Activated B cell treated with CpG ODN at 0.5 μM for 24 hours (primary cell): ENCODE measurements at regions not wholly inside any gene's neighbourhood (a gene's known extent, or its start where the extent isn't known, plus 50 kb on each side); places are given as distances from the start of the nearest gene placed in this dataset.

Experiments
- ATAC-seq: fragments of 200-7000 bp; cut with Tn5 transposase; one replicate; pipeline ENCODE4 v1.10.0; 2021; ENCODE audit warnings: low read depth, mild to moderate bottlenecking, moderate library complexity
- CTCF ChIA-PET: fragments of 350-600 bp; sonication (Branson Sonifier 250); formaldehyde crosslinking; loops from one replicate; lab custom pipeline; 2021; ENCODE audit warnings: antibody characterized with exemption; lab: Charles Lee
- POLR2A ChIA-PET: fragments of 350-600 bp; sonication (Branson Sonifier 250); formaldehyde crosslinking; loops from one replicate; lab custom pipeline; 2021; ENCODE audit warnings: antibody characterized with exemption; lab: Charles Lee
- DNase-seq: peaks from one replicate; pipeline ENCODE4 v3.0.0; 2022
- H3K27ac Mint-ChIP-seq: one replicate; pipeline ENCODE4 v1.8.0; 2020; ENCODE audit warnings: mixed read lengths
- H3K27me3 Mint-ChIP-seq: one replicate; pipeline ENCODE4 v1.8.0; 2021; ENCODE audit warnings: mixed read lengths
- H3K36me3 Mint-ChIP-seq: one replicate; pipeline ENCODE4 v1.8.0; 2021; ENCODE audit warnings: low read depth, mixed read lengths
- H3K4me1 Mint-ChIP-seq: one replicate; pipeline ENCODE4 v1.8.0; 2021; ENCODE audit warnings: mixed read lengths
- H3K4me3 Mint-ChIP-seq: one replicate; pipeline ENCODE4 v1.8.0; 2020; ENCODE audit warnings: mild to moderate bottlenecking, mixed read lengths
- H3K9me3 Mint-ChIP-seq: one replicate; pipeline ENCODE4 v1.8.0; 2020; ENCODE audit warnings: mixed read lengths
- intact Hi-C: fragments of 100-400 bp; cut with micrococcal nuclease; formaldehyde crosslinking; loops from one replicate; pipeline ENCODE4 v1.15.1; 2024
- TF ChIP-seq, protein P1 (sequence below): fragments of 200-600 bp; IDR thresholded peaks from one replicate; pipeline ENCODE4 v1.8.0; 2022; ENCODE audit warnings: antibody characterized with exemption, mild to moderate bottlenecking

- DNase-seq: no peak
- POLR2A ChIA-PET: no interaction called here
- no peaks in the 10 kb centered on the region for H3K9me3 Mint-ChIP-seq
- TF ChIP-seq, protein P1, sequence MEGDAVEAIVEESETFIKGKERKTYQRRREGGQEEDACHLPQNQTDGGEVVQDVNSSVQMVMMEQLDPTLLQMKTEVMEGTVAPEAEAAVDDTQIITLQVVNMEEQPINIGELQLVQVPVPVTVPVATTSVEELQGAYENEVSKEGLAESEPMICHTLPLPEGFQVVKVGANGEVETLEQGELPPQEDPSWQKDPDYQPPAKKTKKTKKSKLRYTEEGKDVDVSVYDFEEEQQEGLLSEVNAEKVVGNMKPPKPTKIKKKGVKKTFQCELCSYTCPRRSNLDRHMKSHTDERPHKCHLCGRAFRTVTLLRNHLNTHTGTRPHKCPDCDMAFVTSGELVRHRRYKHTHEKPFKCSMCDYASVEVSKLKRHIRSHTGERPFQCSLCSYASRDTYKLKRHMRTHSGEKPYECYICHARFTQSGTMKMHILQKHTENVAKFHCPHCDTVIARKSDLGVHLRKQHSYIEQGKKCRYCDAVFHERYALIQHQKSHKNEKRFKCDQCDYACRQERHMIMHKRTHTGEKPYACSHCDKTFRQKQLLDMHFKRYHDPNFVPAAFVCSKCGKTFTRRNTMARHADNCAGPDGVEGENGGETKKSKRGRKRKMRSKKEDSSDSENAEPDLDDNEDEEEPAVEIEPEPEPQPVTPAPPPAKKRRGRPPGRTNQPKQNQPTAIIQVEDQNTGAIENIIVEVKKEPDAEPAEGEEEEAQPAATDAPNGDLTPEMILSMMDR: no peak
- peaks cover 20% of the 10 kb centered on the region for H3K27me3 Mint-ChIP-seq
- H3K36me3 Mint-ChIP-seq: no peaks in the 10 kb centered on the region
- no peak for ATAC-seq
- H3K4me1 Mint-ChIP-seq: no peaks in the 10 kb centered on the region
- intact Hi-C loops: no loop called here
- no peak overlapping the region for H3K27ac Mint-ChIP-seq
- CTCF ChIA-PET: no interaction called here
- no peak overlapping the region for H3K4me3 Mint-ChIP-seq
Observed at GRCh38 chr18:77377813-77378212, 128.2 kb downstream of the GALR1 start.

DNA sequence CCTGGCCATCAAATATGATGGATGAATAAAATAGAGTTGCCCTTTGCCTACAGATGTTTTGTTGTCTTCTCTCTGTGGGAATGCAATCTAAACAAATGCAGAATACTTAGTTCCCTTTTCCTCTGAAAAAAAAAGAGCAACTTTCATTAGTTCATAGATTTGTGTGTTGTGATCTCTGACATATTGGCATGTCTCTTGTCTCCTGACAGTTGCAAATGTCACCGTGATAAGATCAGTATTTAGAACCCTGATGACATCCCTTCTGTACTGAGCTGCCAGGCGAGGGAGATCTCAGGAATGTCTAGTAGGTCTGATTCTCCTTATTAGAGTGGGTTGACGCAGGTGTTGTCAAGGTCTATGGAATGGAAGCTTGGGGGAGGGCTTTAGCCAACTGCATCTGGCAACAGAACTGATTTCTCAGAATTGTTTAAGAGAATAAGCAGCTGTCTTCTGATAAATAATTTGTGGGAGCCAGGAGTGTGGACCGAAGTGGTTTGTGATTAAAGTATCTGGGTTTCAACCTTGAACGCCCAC is 130.4 kb downstream of the GALR1 start:
- CTCF ChIA-PET: no interaction called here
- H3K4me3 Mint-ChIP-seq: no peak overlapping the region
- H3K27me3 Mint-ChIP-seq: peaks cover 19% of the 10 kb centered on the region
- H3K9me3 Mint-ChIP-seq: no peaks in the 10 kb centered on the region
- no peak for DNase-seq
- ATAC-seq: no peak
- H3K4me1 Mint-ChIP-seq: no peaks in the 10 kb centered on the region
- H3K36me3 Mint-ChIP-seq: no peaks in the 10 kb centered on the region
- no peak overlapping the region for H3K27ac Mint-ChIP-seq
- intact Hi-C loops: no loop called here
- POLR2A ChIA-PET: no interaction called here
- TF ChIP-seq, protein P1: no peak

DNA sequence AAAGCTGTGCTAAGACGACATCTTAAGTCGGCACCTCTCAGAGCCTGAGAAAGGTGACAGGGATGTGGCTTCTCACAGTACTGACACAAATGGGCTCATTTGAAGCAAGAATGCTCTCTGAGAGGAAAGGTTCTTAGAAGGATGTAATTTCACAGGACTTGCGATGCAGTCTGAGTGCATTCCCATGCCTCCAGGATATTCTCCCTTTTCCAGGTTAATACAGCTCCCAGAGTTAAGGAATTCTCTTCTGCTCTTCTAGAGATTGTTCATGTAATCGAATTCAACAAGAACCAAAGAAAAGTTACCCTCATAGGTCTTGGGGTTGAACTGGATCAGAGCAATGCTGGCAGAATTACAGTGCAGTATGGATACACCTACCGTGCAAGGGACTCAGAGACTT is 131.0 kb downstream of the GALR1 start:
- no peaks in the 10 kb centered on the region for H3K4me1 Mint-ChIP-seq
- H3K36me3 Mint-ChIP-seq: no peaks in the 10 kb centered on the region
- TF ChIP-seq, protein P1: no peak
- intact Hi-C loops: no loop called here
- H3K9me3 Mint-ChIP-seq: no peaks in the 10 kb centered on the region
- peaks cover 19% of the 10 kb centered on the region for H3K27me3 Mint-ChIP-seq
- H3K4me3 Mint-ChIP-seq: no peak overlapping the region
- no peak overlapping the region for H3K27ac Mint-ChIP-seq
- ChIA-PET CTCF (no interaction called here), POLR2A (no interaction called here)
- DNase-seq: no peak
- no peak for ATAC-seq

DNA sequence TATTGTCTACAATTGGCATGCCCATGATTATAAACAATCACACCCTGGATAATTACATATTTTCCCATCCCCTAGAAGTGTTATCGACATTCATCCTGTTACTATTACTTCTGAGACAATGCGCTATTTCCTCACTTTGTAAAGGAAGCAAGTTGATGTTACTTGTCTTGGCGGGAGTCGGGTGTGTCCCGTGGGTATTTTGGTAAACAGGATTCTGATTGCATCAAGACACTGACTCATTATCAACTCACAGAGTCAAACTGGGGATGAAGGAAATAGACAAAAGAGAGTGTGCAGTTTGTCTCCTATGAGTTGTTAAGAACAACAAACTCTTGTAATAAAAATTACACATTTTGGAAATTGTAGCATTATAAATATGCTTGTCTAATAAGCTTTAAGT is 142.7 kb downstream of the GALR1 start:
- H3K36me3 Mint-ChIP-seq: no peaks in the 10 kb centered on the region
- peaks cover 6% of the 10 kb centered on the region for H3K27me3 Mint-ChIP-seq
- CTCF ChIA-PET: no interaction called here
- no peak for ATAC-seq
- no peak overlapping the region for H3K27ac Mint-ChIP-seq
- TF ChIP-seq, protein P1: no peak
- H3K4me1 Mint-ChIP-seq: no peaks in the 10 kb centered on the region
- POLR2A ChIA-PET: no interaction called here
- intact Hi-C loops: no loop called here
- no peak for DNase-seq
- no peaks in the 10 kb centered on the region for H3K9me3 Mint-ChIP-seq
- H3K4me3 Mint-ChIP-seq: no peak overlapping the region

- ChIA-PET CTCF (no interaction called here), POLR2A (no interaction called here)
- Mint-ChIP-seq H3K4me1 (no peaks in the 10 kb centered on the region), H3K36me3 (no peaks in the 10 kb centered on the region), H3K4me3 (no peak overlapping the region), H3K27ac (no peak overlapping the region), H3K9me3 (no peaks in the 10 kb centered on the region), H3K27me3 (peaks cover 6% of the 10 kb centered on the region)
- DNase-seq (no peak), ATAC-seq (no peak)
- intact Hi-C loops: no loop called here
- TF ChIP-seq, protein P1: no peak
Observed at GRCh38 chr18:77393519-77393918, 143.9 kb downstream of the GALR1 start.
